CD4-positive, alpha-beta memory T cell (primary cell): ENCODE measurements at regions not wholly inside any gene's neighbourhood (a gene's known extent, or its start where the extent isn't known, plus 50 kb on each side); places are given as distances from the start of the nearest gene placed in this dataset.

Experiments used
- CTCF ChIA-PET: fragments of 350-600 bp; sonication (Branson Sonifier 250); formaldehyde crosslinking; loops from one replicate; lab custom pipeline; 2021; ENCODE audit warnings: inconsistent platforms; ENCODE audit not compliant: partially characterized antibody; lab: Charles Lee
- POLR2A ChIA-PET: fragments of 350-600 bp; sonication (Branson Sonifier 250); formaldehyde crosslinking; loops from one replicate; lab custom pipeline; 2021; ENCODE audit not compliant: partially characterized antibody; lab: Charles Lee
- DNase-seq, 5 donors: peaks; one replicate each; pipeline versions ENCODE4 v3.0.0 to v3.0.0-alpha.2; 2020 to 2022; ENCODE audit warnings: mixed read lengths in 1 of 5
- H3K27ac ChIP-seq: one replicate; pipeline ENCODE4 v1.7.0; 2013; ENCODE audit warnings: low read depth, low read length
- H3K27me3 ChIP-seq: 2 replicates; pipeline ENCODE4 v1.7.0; 2013; ENCODE audit warnings: mild to moderate bottlenecking, low read length, moderate library complexity; ENCODE audit not compliant: insufficient read depth
- H3K36me3 ChIP-seq: 2 replicates; pipeline ENCODE4 v1.7.0; 2013; ENCODE audit warnings: mild to moderate bottlenecking, low read length, moderate library complexity; ENCODE audit not compliant: insufficient read depth
- H3K4me1 ChIP-seq: 2 replicates; pipeline ENCODE4 v1.7.0; 2013; ENCODE audit warnings: mild to moderate bottlenecking, low read length, moderate library complexity; ENCODE audit not compliant: insufficient read depth
- H3K4me3 ChIP-seq, 2 donors: one replicate each; pipeline ENCODE4 v1.7.0; 2013; ENCODE audit warnings: low read length in 2 of 2, mild to moderate bottlenecking in 1 of 2
- H3K9me3 ChIP-seq, 2 donors: one replicate each; pipeline ENCODE4 v1.7.0; 2013; ENCODE audit warnings: low read length in 2 of 2, control low read depth in 1 of 2; ENCODE audit not compliant: control insufficient read depth in 1 of 2
- H3K27ac Mint-ChIP-seq, 7 donors: one replicate each; pipeline ENCODE4 v1.8.0; 2020 to 2021; ENCODE audit warnings: mixed read lengths in 7 of 7, mild to moderate bottlenecking in 6 of 7, inconsistent platforms in 3 of 7, moderate library complexity in 3 of 7
- H3K27me3 Mint-ChIP-seq, 2 donors: one replicate each; pipeline ENCODE4 v1.8.0; 2020 to 2021; ENCODE audit warnings: mixed read lengths in 2 of 2
- H3K36me3 Mint-ChIP-seq, 2 donors: one replicate each; pipeline ENCODE4 v1.8.0; 2020 to 2021; ENCODE audit warnings: mixed read lengths in 2 of 2, inconsistent platforms in 1 of 2, mild to moderate bottlenecking in 1 of 2
- H3K4me1 Mint-ChIP-seq, 4 donors: one replicate each; pipeline ENCODE4 v1.8.0; 2020 to 2021; ENCODE audit warnings: mixed read lengths in 4 of 4, mild to moderate bottlenecking in 1 of 4
- H3K4me3 Mint-ChIP-seq, 8 donors: one replicate each; pipeline ENCODE4 v1.8.0; 2020 to 2021; ENCODE audit warnings: mixed read lengths in 8 of 8, mild to moderate bottlenecking in 7 of 8, moderate library complexity in 6 of 8, inconsistent platforms in 3 of 8
- H3K9me3 Mint-ChIP-seq, 8 donors: one replicate each; pipeline ENCODE4 v1.8.0; 2020 to 2021; ENCODE audit warnings: mixed read lengths in 8 of 8, mild to moderate bottlenecking in 5 of 8, inconsistent platforms in 3 of 8, moderate library complexity in 1 of 8
- intact Hi-C: fragments of 100-400 bp; cut with micrococcal nuclease; formaldehyde crosslinking; loops from one replicate; pipeline ENCODE4 v1.15.1; 2023

- no peak overlapping the region for H3K27ac ChIP-seq
- H3K36me3 Mint-ChIP-seq: no peaks in the 10 kb centered on the region
- H3K4me3 ChIP-seq: no peak overlapping the region
- H3K4me1 Mint-ChIP-seq: peaks cover 0 to 2% (median 0%) of the 10 kb centered on the region in 4 donors
- H3K27me3 ChIP-seq: no peaks in the 10 kb centered on the region
- H3K4me1 ChIP-seq: no peaks in the 10 kb centered on the region
- CTCF ChIA-PET: no interaction called here
- intact Hi-C loops: no loop called here
- H3K36me3 ChIP-seq: no peaks in the 10 kb centered on the region
- peaks cover 0 to 12% (median 3%) of the 10 kb centered on the region in 8 donors for H3K9me3 Mint-ChIP-seq
- POLR2A ChIA-PET: no interaction called here
- H3K27me3 Mint-ChIP-seq: no peaks in the 10 kb centered on the region
- no peak for DNase-seq
- H3K27ac Mint-ChIP-seq: no peak overlapping the region
- H3K4me3 Mint-ChIP-seq: no peak overlapping the region
- no peaks in the 10 kb centered on the region for H3K9me3 ChIP-seq
Observed at GRCh38 chr2:8059794-8060193, 622.1 kb upstream of the ID2 start.

GRCh38 chr2:8061219-8061618, 620.6 kb upstream of the ID2 start:
- no peak overlapping the region for H3K27ac ChIP-seq
- H3K36me3 ChIP-seq: no peaks in the 10 kb centered on the region
- H3K9me3 ChIP-seq: no peaks in the 10 kb centered on the region
- peaks cover 0 to 3% of the 10 kb centered on the region in 2 donors for H3K36me3 Mint-ChIP-seq
- peaks cover 0 to 10% (median 3%) of the 10 kb centered on the region in 8 donors for H3K9me3 Mint-ChIP-seq
- intact Hi-C loops: no loop called here
- H3K27ac Mint-ChIP-seq: no peak overlapping the region
- POLR2A ChIA-PET: no interaction called here
- H3K4me3 ChIP-seq: no peak overlapping the region
- no peaks in the 10 kb centered on the region for H3K4me1 ChIP-seq
- H3K27me3 ChIP-seq: no peaks in the 10 kb centered on the region
- H3K4me1 Mint-ChIP-seq: peaks cover 0 to 2% (median 0%) of the 10 kb centered on the region in 4 donors
- H3K27me3 Mint-ChIP-seq: no peaks in the 10 kb centered on the region
- no peak for DNase-seq
- CTCF ChIA-PET: interaction anchor here (1.2 kb wide), 1 partner anchor 8 kb away, joined by 3 read pairs; no protein-coding TSS in a partner anchor
- H3K4me3 Mint-ChIP-seq: no peak overlapping the region

GRCh38 chr2:8064603-8065002, 617.3 kb upstream of the ID2 start:
- H3K27me3 Mint-ChIP-seq: no peaks in the 10 kb centered on the region
- H3K4me1 ChIP-seq: no peaks in the 10 kb centered on the region
- no peak overlapping the region for H3K4me3 Mint-ChIP-seq
- H3K36me3 ChIP-seq: no peaks in the 10 kb centered on the region
- POLR2A ChIA-PET: no interaction called here
- CTCF ChIA-PET: no interaction called here
- peaks cover 0 to 3% of the 10 kb centered on the region in 2 donors for H3K36me3 Mint-ChIP-seq
- peaks cover 0 to 2% (median 0%) of the 10 kb centered on the region in 4 donors for H3K4me1 Mint-ChIP-seq
- H3K27ac ChIP-seq: no peak overlapping the region
- intact Hi-C loops: no loop called here
- no peaks in the 10 kb centered on the region for H3K27me3 ChIP-seq
- H3K4me3 ChIP-seq: no peak overlapping the region
- DNase-seq: no peak
- H3K27ac Mint-ChIP-seq: no peak overlapping the region
- H3K9me3 Mint-ChIP-seq: peaks cover 0 to 6% (median 0%) of the 10 kb centered on the region in 8 donors
- H3K9me3 ChIP-seq: no peaks in the 10 kb centered on the region

- CTCF ChIA-PET: no interaction called here
- H3K27ac Mint-ChIP-seq: no peak overlapping the region
- intact Hi-C loops: no loop called here
- H3K4me1 ChIP-seq: no peaks in the 10 kb centered on the region
- H3K27me3 Mint-ChIP-seq: no peaks in the 10 kb centered on the region
- no peaks in the 10 kb centered on the region for H3K36me3 ChIP-seq
- H3K4me3 ChIP-seq: no peak overlapping the region
- peaks cover 0 to 2% (median 0%) of the 10 kb centered on the region in 4 donors for H3K4me1 Mint-ChIP-seq
- H3K27ac ChIP-seq: no peak overlapping the region
- H3K27me3 ChIP-seq: no peaks in the 10 kb centered on the region
- peaks cover 0 to 3% of the 10 kb centered on the region in 2 donors for H3K36me3 Mint-ChIP-seq
- H3K9me3 Mint-ChIP-seq: peaks cover 0 to 6% (median 0%) of the 10 kb centered on the region in 8 donors
- H3K4me3 Mint-ChIP-seq: no peak overlapping the region
- no peak for DNase-seq
- POLR2A ChIA-PET: no interaction called here
- H3K9me3 ChIP-seq: no peaks in the 10 kb centered on the region
Observed at GRCh38 chr2:8065191-8065590, 616.7 kb upstream of the ID2 start.

GRCh38 chr2:8067784-8068336, 614.0 kb upstream of the ID2 start:
- no peak overlapping the region for H3K4me3 Mint-ChIP-seq
- H3K9me3 Mint-ChIP-seq: peaks cover 0 to 6% (median 0%) of the 10 kb centered on the region in 8 donors
- CTCF ChIA-PET: no interaction called here
- no peak for DNase-seq
- H3K4me1 ChIP-seq: no peaks in the 10 kb centered on the region
- no peaks in the 10 kb centered on the region for H3K27me3 Mint-ChIP-seq
- no peaks in the 10 kb centered on the region for H3K27me3 ChIP-seq
- POLR2A ChIA-PET: no interaction called here
- no peak overlapping the region for H3K27ac ChIP-seq
- intact Hi-C loops: no loop called here
- no peaks in the 10 kb centered on the region for H3K9me3 ChIP-seq
- peaks cover 0 to 3% of the 10 kb centered on the region in 2 donors for H3K36me3 Mint-ChIP-seq
- no peaks in the 10 kb centered on the region for H3K4me1 Mint-ChIP-seq
- H3K36me3 ChIP-seq: no peaks in the 10 kb centered on the region
- no peak overlapping the region for H3K27ac Mint-ChIP-seq
- no peak overlapping the region for H3K4me3 ChIP-seq

- POLR2A ChIA-PET: no interaction called here
- H3K27me3 ChIP-seq: no peaks in the 10 kb centered on the region
- Mint-ChIP-seq H3K36me3 (peaks cover 4 to 5% of the 10 kb centered on the region in 2 donors), H3K27me3 (no peaks in the 10 kb centered on the region), H3K9me3 (peaks cover 3 to 18% (median 10%) of the 10 kb centered on the region in 8 donors), H3K4me3 (no peak overlapping the region), H3K4me1 (peaks cover 6 to 9% (median 8%) of the 10 kb centered on the region in 4 donors), H3K27ac (no peak overlapping the region)
- CTCF ChIA-PET: interaction anchor here (0.6 kb wide), 1 partner anchor 53 kb away, joined by 3 read pairs; no protein-coding TSS in a partner anchor
- H3K4me3 ChIP-seq: no peak overlapping the region
- no peaks in the 10 kb centered on the region for H3K9me3 ChIP-seq
- no peaks in the 10 kb centered on the region for H3K4me1 ChIP-seq
- no peak for DNase-seq
- H3K27ac ChIP-seq: no peak overlapping the region
- intact Hi-C loops: no loop called here
- no peaks in the 10 kb centered on the region for H3K36me3 ChIP-seq
Observed at GRCh38 chr2:8072907-8073306, 608.9 kb upstream of the ID2 start.

- H3K27ac Mint-ChIP-seq: no peak overlapping the region
- no peaks in the 10 kb centered on the region for H3K9me3 ChIP-seq
- H3K36me3 Mint-ChIP-seq: peaks cover 5 to 11% of the 10 kb centered on the region in 2 donors
- H3K4me1 Mint-ChIP-seq: peaks cover 7 to 14% (median 8%) of the 10 kb centered on the region in 4 donors
- H3K4me3 Mint-ChIP-seq: no peak overlapping the region
- H3K9me3 Mint-ChIP-seq: peaks cover 3 to 26% (median 16%) of the 10 kb centered on the region in 8 donors
- ChIA-PET CTCF (no interaction called here), POLR2A (no interaction called here)
- no peak for DNase-seq
- H3K27me3 Mint-ChIP-seq: no peaks in the 10 kb centered on the region
- intact Hi-C loops: no loop called here
- no peak overlapping the region for H3K4me3 ChIP-seq
- no peaks in the 10 kb centered on the region for H3K4me1 ChIP-seq
- no peaks in the 10 kb centered on the region for H3K36me3 ChIP-seq
- H3K27ac ChIP-seq: no peak overlapping the region
- no peaks in the 10 kb centered on the region for H3K27me3 ChIP-seq
Observed at GRCh38 chr2:8073916-8074315, 607.9 kb upstream of the ID2 start.
